ENCODE measurements at regions not wholly inside any gene's neighbourhood (a gene's known extent, or its start where the extent isn't known, plus 50 kb on each side); places are given as distances from the start of the nearest gene placed in this dataset.

GRCh38 chr6:81819767-81820166, 67.3 kb upstream of the TENT5A start:
- Mint-ChIP-seq H3K4me1 (no peaks in the 10 kb centered on the region), H3K27me3 (ENCODE audit: low read depth) (no peaks in the 10 kb centered on the region)
- no peak overlapping the region for H3K23ac ChIP-seq (ENCODE audit: insufficient read length, low read depth, low read length)

More at GRCh38 chr6:81819767-81820166, 67.3 kb upstream of the TENT5A start:
- no peak for TF ChIP-seq CTCF (conservative IDR thresholded peaks at IDR 0.05)
- Histone ChIP-seq H3K79me2 (ENCODE audit: insufficient read depth, low read length) (no peaks in the 10 kb centered on the region), H3K4ac (ENCODE audit: low read depth, low read length) (no peak overlapping the region), H4K5ac (ENCODE audit: insufficient read length, low read depth, low read length) (no peak overlapping the region), H2BK120ac (ENCODE audit: low read depth, low read length, poor library complexity, severe bottlenecking) (no peak overlapping the region), H2BK15ac (ENCODE audit: low read depth, low read length) (no peak overlapping the region), H2BK12ac (ENCODE audit: insufficient read length, low read depth, low read length) (no peak overlapping the region), H3K79me1 (ENCODE audit: insufficient read depth, low read depth, low read length, poor library complexity, severe bottlenecking) (no peaks in the 10 kb centered on the region), H3K4me2 (ENCODE audit: insufficient read depth, insufficient read length, low read length) (no peak overlapping the region), H2BK20ac (ENCODE audit: low read depth, low read length, poor library complexity, severe bottlenecking) (no peak overlapping the region), H3K56ac (ENCODE audit: insufficient read length, low read depth, low read length) (no peak overlapping the region), H4K8ac (replicated peaks; ENCODE audit: insufficient read length, low read depth, low read length) (no peak overlapping the region), H3K23me2 (ENCODE audit: insufficient read length, low read depth, low read length, poor library complexity, severe bottlenecking) (no peaks in the 10 kb centered on the region), H4K91ac (ENCODE audit: insufficient read length, low read depth, low read length) (no peak overlapping the region), H2AK5ac (ENCODE audit: insufficient read length, low read length) (no peak overlapping the region), H3K14ac (ENCODE audit: insufficient read depth, low read length) (no peak overlapping the region), H3K4me1 (ENCODE audit: insufficient read depth, low read length) (no peaks in the 10 kb centered on the region), H3K27me3 (ENCODE audit: insufficient read depth, low read length) (no peaks in the 10 kb centered on the region), H3T11ph (ENCODE audit: low read length) (no peak overlapping the region), H3K9ac (ENCODE audit: extremely low read depth, insufficient read length, low read length) (no peak overlapping the region), H3K27ac (ENCODE audit: insufficient read length, low read depth, low read length) (no peak overlapping the region), H4K20me1 (ENCODE audit: control insufficient read depth, insufficient read depth, insufficient read length) (no peaks in the 10 kb centered on the region), H3K18ac (ENCODE audit: insufficient read length, low read depth, low read length) (no peak overlapping the region), H2AFZ (ENCODE audit: low read length) (no peak overlapping the region), H3K9me3 (ENCODE audit: control insufficient read depth, low read depth, low read length) (no peaks in the 10 kb centered on the region), H2BK5ac (ENCODE audit: insufficient read length, low read length) (no peak overlapping the region)
- no peak overlapping the region; a peak in 1 of 7 replicates for H3K27ac Mint-ChIP-seq
- DNase-seq = no peak
- no peaks in the 10 kb centered on the region for H3K36me3 Mint-ChIP-seq (ENCODE audit: insufficient read depth in 1 of 3, low read depth in 3 of 3)
- H3K9me3 Mint-ChIP-seq = no peaks in the 10 kb centered on the region; a peak in 1 of 5 replicates
- H3K4me3 Mint-ChIP-seq = no peak overlapping the region
- WGBS (ENCODE audit: extremely low coverage, insufficient read length, low lambda C conversion rate) = no CpG with 5 or more reads among the region's 6 CpGs

Measured in H9 (cell line).